BLaER1 treated with 17β-estradiol and CSF1 and Interleukin-3, amounts not matched to agents 10 nM and 100 nM (cell line): ENCODE measurements at regions not wholly inside any gene's neighbourhood (a gene's known extent, or its start where the extent isn't known, plus 50 kb on each side); places are given as distances from the start of the nearest gene placed in this dataset.

Experiments
- H3K27ac ChIP-seq, 11 experiments: shearing (Covaris generic); formaldehyde crosslinking; 2 replicates each; pipeline ENCODE4 v1.8.1; 2022
- H3K27me3 ChIP-seq, 11 experiments: shearing (Covaris generic); formaldehyde crosslinking; 2 replicates each; pipeline ENCODE4 v1.8.1; 2022
- H3K36me3 ChIP-seq, 11 experiments: shearing (Covaris generic); formaldehyde crosslinking; 2 replicates each; pipeline ENCODE4 v1.8.1; 2022
- H3K4me1 ChIP-seq, 10 experiments: shearing (Covaris generic); formaldehyde crosslinking; 2 replicates each; pipeline ENCODE4 v1.8.1; 2022
- H3K4me2 ChIP-seq, 11 experiments: shearing (Covaris generic); formaldehyde crosslinking; 2 replicates each; pipeline ENCODE4 v1.8.1; 2022
- H3K4me3 ChIP-seq, 10 experiments: shearing (Covaris generic); formaldehyde crosslinking; 2 replicates each; pipeline ENCODE4 v1.8.1; 2022
- H3K9ac ChIP-seq, 11 experiments: shearing (Covaris generic); formaldehyde crosslinking; 2 replicates each; pipeline ENCODE4 v1.8.1; 2022
- H3K9me3 ChIP-seq, 11 experiments: shearing (Covaris generic); formaldehyde crosslinking; replicated peaks in 1 of 11; 2 replicates each; pipeline ENCODE4 v1.8.1; 2022
- H4K20me1 ChIP-seq, 11 experiments: shearing (Covaris generic); formaldehyde crosslinking; 2 replicates each; pipeline ENCODE4 v1.8.1; 2022
- Cebpa-rat ChIP-seq, 11 experiments: shearing (Covaris generic); IDR thresholded peaks; 2 replicates each; pipeline ENCODE4 v1.8.1; 2022

DNA sequence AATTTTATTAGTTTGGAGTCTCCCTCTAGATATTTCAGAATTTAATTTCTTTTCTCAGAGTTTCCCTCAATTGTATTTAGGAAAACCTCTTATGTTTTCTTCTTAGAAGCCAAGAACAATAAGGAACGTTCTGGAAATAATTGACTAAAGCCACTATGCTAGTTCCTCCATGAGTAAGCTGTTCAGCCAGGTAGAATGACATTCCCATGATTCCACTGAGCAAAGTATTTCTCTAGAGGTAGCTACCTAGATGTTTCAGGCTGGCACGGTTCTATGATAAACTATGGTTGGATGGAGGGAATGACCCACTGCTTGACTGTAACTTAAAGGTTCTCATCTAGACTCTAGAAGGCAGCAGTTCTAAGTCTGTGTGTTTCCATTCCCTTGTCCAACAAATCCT is 62.4 kb downstream of the CLDN17 start:
- Histone ChIP-seq H3K9me3 (no peaks in the 10 kb centered on the region), H3K4me1 (no peaks in the 10 kb centered on the region), H3K4me2 (no peak overlapping the region), H4K20me1 (no peaks in the 10 kb centered on the region), H3K27me3 (no peaks in the 10 kb centered on the region), H3K36me3 (no peaks in the 10 kb centered on the region), H3K9ac (no peak overlapping the region), H3K4me3 (no peak overlapping the region), H3K27ac (no peak overlapping the region)
- TF ChIP-seq Cebpa-rat (IDR thresholded peaks at IDR 0.05) = no peak

DNA sequence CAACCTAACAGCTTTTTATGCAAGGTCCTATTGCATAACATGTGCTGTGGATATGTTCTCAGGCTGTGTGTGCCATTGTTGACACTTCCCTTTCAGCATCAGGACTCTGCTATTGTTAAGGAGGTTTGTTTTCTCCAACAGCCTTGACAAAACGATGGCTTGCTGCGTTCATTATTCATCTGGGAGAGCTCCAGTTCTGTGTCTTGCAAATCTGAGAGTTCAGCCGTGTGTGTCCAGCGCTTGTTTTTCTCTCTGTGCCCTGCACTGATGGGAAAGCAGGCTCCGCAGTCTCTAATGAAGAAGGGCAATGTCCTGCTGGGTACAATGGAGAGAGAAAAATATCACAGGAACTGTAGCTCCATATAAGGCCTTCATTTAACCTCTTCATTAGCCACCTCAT is 63.7 kb downstream of the CLDN17 start:
- no peaks in the 10 kb centered on the region for H3K36me3 ChIP-seq
- no peaks in the 10 kb centered on the region for H3K27me3 ChIP-seq
- H3K9me3 ChIP-seq = no peaks in the 10 kb centered on the region
- H3K4me2 ChIP-seq = no peak overlapping the region
- no peaks in the 10 kb centered on the region for H4K20me1 ChIP-seq
- H3K27ac ChIP-seq = no peak overlapping the region
- H3K4me1 ChIP-seq = no peaks in the 10 kb centered on the region
- no peak for TF ChIP-seq Cebpa-rat (IDR thresholded peaks at IDR 0.05)
- no peak overlapping the region for H3K9ac ChIP-seq
- H3K4me3 ChIP-seq = no peak overlapping the region

DNA sequence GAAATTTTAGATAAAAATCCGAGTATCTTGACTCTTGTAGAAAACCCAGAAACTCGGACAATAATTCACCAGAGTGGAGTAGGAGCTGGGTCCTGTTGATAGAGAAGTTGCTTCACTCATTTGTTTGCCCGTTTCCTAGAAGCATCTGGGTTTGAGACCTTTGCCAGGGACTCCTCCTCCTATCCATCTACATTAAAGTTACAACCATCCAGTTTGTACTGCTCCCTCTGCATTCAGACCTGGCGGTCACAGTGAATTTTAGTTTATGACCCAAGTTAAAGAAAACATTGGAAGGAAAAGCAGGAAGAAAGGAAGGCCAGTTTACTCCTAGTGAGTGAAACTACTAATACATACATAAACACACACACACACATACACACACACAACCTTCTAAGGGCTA is 64.6 kb downstream of the CLDN17 start:
- no peak for TF ChIP-seq Cebpa-rat (IDR thresholded peaks at IDR 0.05)
- H3K36me3 ChIP-seq = no peaks in the 10 kb centered on the region
- H3K9ac ChIP-seq = no peak overlapping the region
- H3K4me1 ChIP-seq = no peaks in the 10 kb centered on the region
- no peak overlapping the region for H3K4me3 ChIP-seq
- no peaks in the 10 kb centered on the region for H3K9me3 ChIP-seq
- H4K20me1 ChIP-seq = no peaks in the 10 kb centered on the region
- H3K27ac ChIP-seq = no peak overlapping the region
- H3K4me2 ChIP-seq = no peak overlapping the region
- no peaks in the 10 kb centered on the region for H3K27me3 ChIP-seq

DNA sequence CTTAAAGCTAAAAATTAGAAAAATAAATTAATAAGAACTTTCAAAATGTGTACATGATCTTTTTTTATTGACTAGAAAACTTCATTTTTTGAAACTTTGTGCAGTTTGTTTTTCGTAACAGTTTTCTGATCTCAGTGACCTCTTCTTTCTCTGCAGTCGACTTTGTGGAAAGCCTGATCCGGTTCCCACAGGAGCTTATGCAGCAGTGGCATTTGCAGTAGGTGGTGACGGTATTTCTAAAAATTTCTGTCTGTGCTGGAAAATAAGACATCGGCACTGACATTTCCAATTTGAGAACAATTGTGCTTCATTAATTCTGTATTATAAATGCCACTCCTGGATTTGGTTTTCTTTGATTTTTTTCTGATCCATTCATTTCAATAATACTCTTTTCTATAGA is 68.8 kb downstream of the CLDN17 start:
- Histone ChIP-seq H3K4me2 (no peak overlapping the region), H3K27ac (no peak overlapping the region), H3K9ac (no peak overlapping the region), H3K9me3 (no peaks in the 10 kb centered on the region), H3K36me3 (no peaks in the 10 kb centered on the region), H3K27me3 (no peaks in the 10 kb centered on the region), H3K4me1 (no peaks in the 10 kb centered on the region), H3K4me3 (no peak overlapping the region), H4K20me1 (no peaks in the 10 kb centered on the region)
- TF ChIP-seq Cebpa-rat (IDR thresholded peaks at IDR 0.05) = no peak

DNA sequence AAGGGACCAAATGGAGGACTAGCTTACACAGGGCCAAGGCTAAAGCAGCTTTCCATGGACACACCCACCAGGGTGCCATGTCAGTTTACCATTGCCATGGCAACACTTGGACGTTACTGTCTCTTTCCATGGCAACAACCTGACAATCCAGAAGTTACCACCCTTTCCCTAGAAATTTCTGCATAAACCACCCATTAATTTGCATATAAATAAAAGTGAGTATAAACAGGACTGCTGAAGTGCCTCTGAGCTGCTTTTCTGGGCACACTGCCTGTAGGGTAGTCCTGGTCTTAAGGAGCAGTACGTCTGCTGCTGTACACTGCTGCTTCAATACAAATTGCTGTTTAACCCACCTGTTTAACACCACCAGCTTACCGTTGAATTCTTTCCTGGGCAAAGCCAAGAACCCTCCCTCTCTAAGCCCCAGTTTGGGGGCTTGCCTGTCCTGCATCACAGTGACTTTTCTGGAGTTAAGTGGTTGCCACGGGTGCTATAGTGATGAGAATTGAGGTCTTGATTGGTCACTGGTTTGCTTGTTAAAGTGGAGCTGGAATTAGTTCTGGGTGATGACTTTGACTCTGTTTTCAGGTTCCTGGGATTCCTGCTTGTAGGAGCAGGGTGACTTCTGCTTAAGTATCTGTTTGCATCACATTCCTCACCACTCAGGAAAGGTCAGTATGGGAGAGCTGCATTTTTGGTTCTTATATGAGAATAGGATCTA is 83.2 kb downstream of the CLDN17 start:
- no peak overlapping the region for H3K9ac ChIP-seq
- H3K4me2 ChIP-seq = no peak overlapping the region
- H3K36me3 ChIP-seq = no peaks in the 10 kb centered on the region
- H3K27me3 ChIP-seq = no peaks in the 10 kb centered on the region
- no peak overlapping the region for H3K27ac ChIP-seq
- TF ChIP-seq Cebpa-rat (IDR thresholded peaks at IDR 0.05) = no peak
- peaks cover 0 to 4% (median under 1%) of the 10 kb centered on the region in 10 experiments; a peak in 8 of 20 replicates for H3K4me1 ChIP-seq
- H3K9me3 ChIP-seq = peaks cover 0 to 7% (median 0%) of the 10 kb centered on the region in 11 experiments; a peak in 2 of 22 replicates
- H3K4me3 ChIP-seq = no peak overlapping the region
- no peaks in the 10 kb centered on the region for H4K20me1 ChIP-seq

DNA sequence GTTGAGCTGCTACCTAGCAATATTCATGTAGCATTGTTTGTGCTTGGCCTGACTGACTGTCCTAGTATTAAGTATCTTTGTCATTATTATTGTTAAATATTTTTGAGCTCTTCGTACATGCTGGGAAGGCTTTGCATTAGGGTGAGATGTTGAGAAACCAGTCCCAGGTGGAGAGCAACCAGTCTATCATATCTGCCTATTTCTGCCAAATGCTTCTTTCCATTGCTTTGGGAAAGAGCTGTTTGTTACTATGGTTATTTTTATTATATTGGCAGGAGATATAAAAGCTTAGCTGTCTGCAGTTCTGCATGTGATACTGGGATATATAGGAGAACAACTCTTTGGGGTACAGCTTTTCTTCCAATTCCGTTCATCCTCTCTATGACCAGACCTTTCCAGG is 85.1 kb downstream of the CLDN17 start:
- H3K27ac ChIP-seq = no peak overlapping the region
- H3K9me3 ChIP-seq = peaks cover 6 to 15% (median 10%) of the 10 kb centered on the region in 11 experiments
- no peak for TF ChIP-seq Cebpa-rat (IDR thresholded peaks at IDR 0.05)
- no peaks in the 10 kb centered on the region for H4K20me1 ChIP-seq
- H3K9ac ChIP-seq = no peak overlapping the region
- H3K4me1 ChIP-seq = no peaks in the 10 kb centered on the region
- no peak overlapping the region for H3K4me2 ChIP-seq
- H3K4me3 ChIP-seq = no peak overlapping the region
- no peaks in the 10 kb centered on the region for H3K27me3 ChIP-seq
- no peaks in the 10 kb centered on the region for H3K36me3 ChIP-seq

DNA sequence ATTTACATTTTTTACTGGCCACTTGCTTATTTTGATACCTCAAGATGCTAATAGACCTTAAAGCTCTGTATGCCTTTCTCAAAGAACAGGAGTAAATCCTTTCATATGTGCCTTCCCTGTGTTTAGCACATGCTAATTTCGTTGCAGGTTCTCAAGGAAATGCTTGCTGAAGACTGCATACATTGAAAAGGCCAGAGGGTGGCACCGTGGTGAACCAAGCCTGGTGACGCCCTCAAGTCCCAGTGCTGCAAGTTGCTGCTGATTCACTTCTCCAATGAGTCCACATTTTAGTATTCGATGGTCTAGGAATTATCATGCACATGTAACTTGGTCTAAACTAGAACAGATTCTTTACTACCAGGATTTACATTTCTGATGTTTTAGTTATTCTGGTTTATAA is 94.1 kb downstream of the CLDN17 start:
- peaks cover 20 to 30% (median 27%) of the 10 kb centered on the region in 11 experiments for H3K9me3 ChIP-seq
- H3K36me3 ChIP-seq = no peaks in the 10 kb centered on the region; a peak in 2 of 22 replicates
- no peaks in the 10 kb centered on the region for H3K4me1 ChIP-seq
- no peak overlapping the region for H3K4me2 ChIP-seq
- H3K27me3 ChIP-seq = no peaks in the 10 kb centered on the region
- H3K27ac ChIP-seq = no peak overlapping the region
- no peaks in the 10 kb centered on the region for H4K20me1 ChIP-seq
- H3K4me3 ChIP-seq = no peak overlapping the region
- H3K9ac ChIP-seq = no peak overlapping the region
- no peak for TF ChIP-seq Cebpa-rat (IDR thresholded peaks at IDR 0.05)

- TF ChIP-seq Cebpa-rat (IDR thresholded peaks at IDR 0.05) = no peak
- Histone ChIP-seq H3K36me3 (no peaks in the 10 kb centered on the region), H3K4me3 (no peak overlapping the region), H4K20me1 (no peaks in the 10 kb centered on the region), H3K27ac (no peak overlapping the region), H3K9me3 (peaks cover 0 to 8% (median 0%) of the 10 kb centered on the region in 11 experiments; a peak in 1 of 22 replicates), H3K4me1 (no peaks in the 10 kb centered on the region), H3K4me2 (no peak overlapping the region), H3K9ac (no peak overlapping the region), H3K27me3 (no peaks in the 10 kb centered on the region)
Observed at GRCh38 chr21:30058928-30059327, 107.7 kb downstream of the CLDN17 start.

DNA sequence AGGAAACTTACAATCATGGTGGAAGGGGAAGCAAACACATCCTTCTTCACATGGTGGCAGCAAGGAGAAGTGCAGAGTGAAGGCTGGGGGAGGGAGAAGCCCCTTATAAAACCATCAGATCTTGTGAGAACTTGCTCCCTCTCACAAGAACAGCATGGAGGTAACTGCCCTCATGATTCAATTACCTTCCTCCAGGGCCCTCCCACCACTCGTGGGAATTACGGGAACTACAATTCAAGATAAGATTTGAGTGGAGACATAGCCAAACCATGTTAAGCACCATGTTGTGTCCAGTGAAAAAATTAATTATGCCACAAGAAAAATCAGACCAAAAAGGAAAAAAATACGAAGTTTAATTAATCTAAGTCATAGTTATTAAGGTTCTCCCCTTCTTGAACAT is 109.5 kb downstream of the CLDN17 start:
- no peaks in the 10 kb centered on the region for H3K4me1 ChIP-seq
- no peak for TF ChIP-seq Cebpa-rat (IDR thresholded peaks at IDR 0.05)
- no peak overlapping the region for H3K4me3 ChIP-seq
- no peaks in the 10 kb centered on the region for H4K20me1 ChIP-seq
- H3K36me3 ChIP-seq = no peaks in the 10 kb centered on the region
- H3K4me2 ChIP-seq = no peak overlapping the region
- no peak overlapping the region for H3K27ac ChIP-seq
- no peak overlapping the region for H3K9ac ChIP-seq
- no peaks in the 10 kb centered on the region for H3K27me3 ChIP-seq
- peaks cover 0 to 9% (median 0%) of the 10 kb centered on the region in 11 experiments; a peak in 1 of 22 replicates for H3K9me3 ChIP-seq

- no peak overlapping the region for H3K4me3 ChIP-seq
- no peaks in the 10 kb centered on the region for H4K20me1 ChIP-seq
- H3K36me3 ChIP-seq = no peaks in the 10 kb centered on the region
- H3K4me1 ChIP-seq = no peaks in the 10 kb centered on the region
- H3K4me2 ChIP-seq = no peak overlapping the region
- no peak for TF ChIP-seq Cebpa-rat (IDR thresholded peaks at IDR 0.05)
- H3K27ac ChIP-seq = no peak overlapping the region
- H3K27me3 ChIP-seq = no peaks in the 10 kb centered on the region
- no peaks in the 10 kb centered on the region for H3K9me3 ChIP-seq
- H3K9ac ChIP-seq = no peak overlapping the region
Observed at GRCh38 chr21:30048570-30048969, 108.8 kb upstream of the GRIK1 start.
